ENCODE measurements at regions not wholly inside any gene's neighbourhood (a gene's known extent, or its start where the extent isn't known, plus 50 kb on each side); places are given as distances from the start of the nearest gene placed in this dataset.
"Not testable (repeated sequence)": the region's sequence is repeated elsewhere in the genome, so short reads cannot be mapped to it uniquely, and the experiment has no call there.

DNA sequence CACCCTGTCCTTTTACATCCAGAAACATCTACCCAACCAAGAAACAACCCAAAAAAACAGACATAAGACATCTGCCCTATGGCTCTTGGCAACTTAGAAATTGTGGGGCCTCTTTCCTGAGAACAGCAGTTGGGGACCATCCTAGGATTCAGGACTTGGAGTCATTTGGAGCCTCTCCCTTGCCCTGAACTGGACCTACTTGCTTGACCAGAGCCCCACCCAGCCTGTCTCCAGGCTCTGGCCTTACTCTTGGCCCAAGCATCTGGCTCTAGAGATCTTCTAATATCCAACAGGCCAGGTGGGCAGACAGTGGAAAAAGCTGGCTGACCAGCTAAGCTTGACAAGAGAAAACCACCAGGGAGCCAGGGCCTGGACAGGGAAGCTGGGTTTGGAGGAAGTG lies 99.1 kb upstream of the C2CD4B start:
- in situ Hi-C loops (cut with MboI; ENCODE audit: low pct_unique_long_range_greater_than_20kb, low sequenced_read_pairs) = no loop called here
- no peak for DNase-seq

DNA sequence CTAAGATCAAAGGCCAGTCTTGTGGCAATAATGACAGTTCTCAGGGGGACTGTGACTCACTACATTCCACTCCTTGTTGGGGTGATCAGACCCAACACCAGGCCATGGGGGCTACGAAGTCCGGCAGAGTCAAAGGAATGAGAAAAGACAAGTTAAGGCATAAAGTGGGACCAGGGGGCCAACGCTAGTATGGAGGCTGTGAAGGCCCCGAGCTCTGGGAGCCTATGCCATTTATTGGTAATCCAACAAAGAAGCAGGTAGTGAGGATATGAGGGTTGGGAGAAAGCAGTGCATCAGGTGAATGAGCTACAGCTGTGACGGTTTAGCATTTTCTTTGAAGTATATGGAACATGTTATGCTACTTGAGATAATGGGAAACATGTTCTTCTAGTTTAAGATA lies 104.4 kb upstream of the C2CD4B start:
- in situ Hi-C loops (cut with MboI; ENCODE audit: low pct_unique_long_range_greater_than_20kb, low sequenced_read_pairs) = no loop called here
- DNase-seq = no peak

DNA sequence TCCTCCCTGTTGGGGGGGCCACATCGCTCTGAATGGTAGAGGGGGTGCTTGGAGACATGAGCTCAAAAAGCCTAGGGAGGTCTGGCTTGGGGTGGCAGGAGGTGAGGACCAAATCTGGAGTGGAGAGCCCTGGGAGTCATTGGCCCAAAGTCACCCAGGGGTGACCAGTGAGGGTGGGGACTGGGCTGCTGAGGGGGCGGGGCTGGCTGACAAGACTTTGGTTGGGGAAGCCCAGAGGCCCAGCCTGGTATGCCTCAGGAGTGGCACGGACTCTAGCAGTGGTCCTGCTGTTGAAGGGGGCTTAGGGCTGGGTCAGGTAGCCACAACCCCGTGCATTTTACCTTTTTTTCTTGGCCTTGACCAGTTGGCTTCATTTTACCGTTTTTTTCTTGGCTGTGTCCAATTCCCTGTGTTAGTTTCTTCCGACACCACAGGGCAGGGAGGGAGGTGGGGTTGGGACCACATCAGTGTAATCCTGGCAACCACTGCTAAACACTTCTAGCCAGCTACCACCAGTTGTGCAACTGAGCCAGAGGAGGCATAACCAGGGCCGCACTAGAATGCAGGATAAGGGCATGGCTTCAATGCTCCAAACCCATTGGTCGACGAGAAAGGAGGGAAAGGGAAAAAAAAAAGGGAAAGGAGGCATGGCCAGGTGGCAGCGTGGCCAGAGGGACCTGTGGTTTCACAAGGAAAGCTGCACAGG lies 105.3 kb upstream of the C2CD4B start:
- DNase-seq = no peak
- in situ Hi-C loops (cut with MboI; ENCODE audit: low pct_unique_long_range_greater_than_20kb, low sequenced_read_pairs) = no loop called here

DNA sequence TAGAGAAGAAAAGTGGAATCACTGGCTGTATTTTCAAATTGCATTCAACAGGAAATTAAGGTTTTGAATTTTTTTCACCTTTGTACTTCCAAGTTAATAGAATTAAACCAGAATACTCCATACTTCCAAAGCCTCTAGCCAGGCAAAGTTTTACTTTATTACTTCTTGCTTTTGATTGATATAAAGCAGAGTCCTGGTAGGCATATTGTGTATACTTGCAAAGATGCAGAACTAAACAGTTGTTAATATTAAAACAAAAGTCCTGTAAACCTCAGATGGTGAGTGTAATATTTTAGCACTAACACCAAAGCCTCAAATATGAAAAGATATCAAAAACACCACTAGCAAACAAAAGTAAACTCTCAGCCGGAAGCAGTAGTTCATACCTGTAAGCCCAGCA lies 107.2 kb upstream of the C2CD4B start:
- DNase-seq = no peak
- in situ Hi-C loops (cut with MboI; ENCODE audit: low pct_unique_long_range_greater_than_20kb, low sequenced_read_pairs) = no loop called here

DNA sequence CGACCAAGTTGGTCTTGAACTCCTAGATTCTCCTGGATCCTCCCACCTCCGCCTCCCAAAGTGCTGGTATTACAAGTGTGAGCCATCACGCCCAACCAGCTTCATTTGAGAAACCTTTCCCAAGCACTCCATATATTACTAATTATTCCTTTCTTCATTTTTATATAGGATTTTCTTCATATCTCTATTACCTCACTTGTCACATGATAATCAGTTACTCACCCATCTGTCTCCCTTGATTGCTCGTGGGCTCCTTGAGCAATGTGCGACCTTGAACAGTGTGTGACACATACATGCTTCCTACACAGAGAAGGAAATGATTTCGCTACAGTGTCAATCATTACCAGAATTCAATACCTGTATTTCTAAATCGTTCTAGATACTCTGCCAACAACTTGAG lies 110.7 kb upstream of the C2CD4B start:
- no peak for DNase-seq
- in situ Hi-C loops (cut with MboI; ENCODE audit: low pct_unique_long_range_greater_than_20kb, low sequenced_read_pairs) = no loop called here

DNA sequence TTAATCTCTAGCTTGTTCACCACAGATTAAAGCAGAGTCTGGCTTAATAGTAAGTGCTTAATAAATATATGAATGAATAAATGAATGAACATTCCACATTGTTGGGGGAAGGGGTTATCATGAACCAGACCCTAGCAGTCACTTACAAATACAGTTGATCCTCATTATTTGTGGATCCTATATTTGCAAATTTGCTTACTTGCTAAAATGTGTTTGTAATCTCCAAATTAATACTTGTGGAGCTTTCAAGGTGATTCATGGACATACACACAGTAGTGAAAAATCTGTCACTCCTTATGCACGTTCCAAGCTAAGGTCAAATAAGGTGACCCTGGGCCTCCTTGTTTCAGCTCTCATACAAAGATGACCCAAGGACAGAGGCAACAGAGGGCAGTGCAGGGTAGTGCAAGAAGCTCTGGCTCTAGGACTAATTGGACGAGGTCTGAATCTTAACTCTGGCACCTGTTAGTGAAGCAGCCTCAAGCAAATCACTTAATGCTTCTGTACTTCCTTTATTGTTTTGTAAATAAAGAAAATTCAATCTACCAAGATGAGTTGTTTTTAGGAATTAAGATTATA lies 112.8 kb upstream of the C2CD4B start:
- in situ Hi-C loops (cut with MboI; ENCODE audit: low pct_unique_long_range_greater_than_20kb, low sequenced_read_pairs) = no loop called here
- no peak for DNase-seq

DNA sequence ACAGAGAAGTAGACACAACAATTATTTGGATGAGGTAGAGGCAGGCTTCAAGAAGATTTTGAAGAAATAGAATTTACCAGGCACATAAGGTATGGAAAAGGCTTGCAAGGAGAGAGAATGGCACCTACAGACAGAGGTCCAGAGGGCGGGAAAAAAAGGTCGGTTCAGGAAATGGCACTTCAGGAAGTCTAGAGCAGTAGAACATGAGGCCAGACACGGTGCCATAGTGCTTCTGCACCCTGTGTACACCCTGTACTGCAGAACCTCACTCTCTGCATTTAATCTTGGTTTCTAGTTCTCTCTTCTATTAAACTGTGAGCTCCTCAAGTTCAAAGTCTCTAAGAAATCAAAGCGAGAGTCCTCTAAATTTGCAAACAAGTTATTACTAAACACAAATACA lies 113.4 kb upstream of the C2CD4B start:
- DNase-seq = no peak
- in situ Hi-C loops (cut with MboI; ENCODE audit: low pct_unique_long_range_greater_than_20kb, low sequenced_read_pairs) = no loop called here

DNA sequence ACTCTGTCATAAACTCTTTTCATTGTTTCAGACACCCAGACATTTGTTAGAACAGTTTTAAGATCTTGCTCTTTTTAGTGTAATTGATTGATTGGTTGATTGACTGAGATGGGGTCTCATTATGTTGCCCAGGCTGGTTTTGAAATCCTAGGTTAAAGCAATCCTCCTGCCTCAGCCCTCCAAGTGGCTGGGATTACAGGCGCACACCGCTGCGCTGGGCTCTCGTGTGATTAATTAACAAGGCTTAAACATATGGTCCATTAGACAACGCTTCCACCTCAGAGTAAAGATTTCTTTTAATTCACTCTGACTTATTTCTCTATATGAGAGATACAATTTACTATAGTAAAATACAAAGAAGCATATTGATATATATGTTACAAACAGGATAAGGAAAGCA lies 114.0 kb upstream of the C2CD4B start:
- DNase-seq = no peak
- in situ Hi-C loops (cut with MboI; ENCODE audit: low pct_unique_long_range_greater_than_20kb, low sequenced_read_pairs) = no loop called here

DNA sequence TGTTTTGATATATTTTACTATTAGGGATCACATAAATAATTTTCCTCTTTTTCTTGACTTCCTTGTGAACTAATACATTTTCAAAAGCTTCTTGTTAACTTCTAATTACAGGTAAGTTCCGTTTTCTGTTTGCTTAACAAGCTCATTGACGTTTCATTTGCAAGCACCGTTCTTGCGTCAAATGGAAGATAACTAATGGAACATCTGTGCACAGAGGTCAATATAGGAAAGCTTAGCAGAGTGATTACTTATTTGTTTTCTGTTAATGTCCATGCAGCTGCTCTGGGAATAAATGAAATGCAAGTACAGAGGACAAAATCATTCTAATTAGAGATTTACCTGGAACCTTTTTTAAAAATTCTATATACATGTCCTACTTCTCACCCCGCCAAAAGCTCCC lies 115.5 kb upstream of the C2CD4B start:
- no peak for DNase-seq
- in situ Hi-C loops (cut with MboI; ENCODE audit: low pct_unique_long_range_greater_than_20kb, low sequenced_read_pairs) = no loop called here

DNA sequence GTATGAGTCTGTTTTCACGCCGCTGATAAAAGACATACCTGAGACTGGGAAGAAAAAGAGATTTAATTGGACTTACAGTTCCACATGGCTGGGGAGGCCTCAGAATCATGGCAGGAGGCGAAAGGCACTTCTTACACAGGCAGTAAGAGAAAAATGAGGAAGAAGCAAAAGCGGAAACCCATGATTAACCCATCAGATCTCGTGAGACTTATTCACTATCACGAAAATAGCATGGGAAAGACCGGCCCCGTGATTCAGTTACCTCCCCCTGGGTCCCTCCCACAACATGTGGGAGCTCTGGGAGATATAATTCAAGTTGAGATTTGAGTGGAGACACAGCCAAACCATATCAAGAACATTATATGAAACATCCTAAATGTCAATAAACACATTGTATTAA lies 116.7 kb upstream of the C2CD4B start:
- peak; percentile 64 for DNase-seq
- in situ Hi-C loops (cut with MboI; ENCODE audit: low pct_unique_long_range_greater_than_20kb, low sequenced_read_pairs) = not testable (repeated sequence)

DNA sequence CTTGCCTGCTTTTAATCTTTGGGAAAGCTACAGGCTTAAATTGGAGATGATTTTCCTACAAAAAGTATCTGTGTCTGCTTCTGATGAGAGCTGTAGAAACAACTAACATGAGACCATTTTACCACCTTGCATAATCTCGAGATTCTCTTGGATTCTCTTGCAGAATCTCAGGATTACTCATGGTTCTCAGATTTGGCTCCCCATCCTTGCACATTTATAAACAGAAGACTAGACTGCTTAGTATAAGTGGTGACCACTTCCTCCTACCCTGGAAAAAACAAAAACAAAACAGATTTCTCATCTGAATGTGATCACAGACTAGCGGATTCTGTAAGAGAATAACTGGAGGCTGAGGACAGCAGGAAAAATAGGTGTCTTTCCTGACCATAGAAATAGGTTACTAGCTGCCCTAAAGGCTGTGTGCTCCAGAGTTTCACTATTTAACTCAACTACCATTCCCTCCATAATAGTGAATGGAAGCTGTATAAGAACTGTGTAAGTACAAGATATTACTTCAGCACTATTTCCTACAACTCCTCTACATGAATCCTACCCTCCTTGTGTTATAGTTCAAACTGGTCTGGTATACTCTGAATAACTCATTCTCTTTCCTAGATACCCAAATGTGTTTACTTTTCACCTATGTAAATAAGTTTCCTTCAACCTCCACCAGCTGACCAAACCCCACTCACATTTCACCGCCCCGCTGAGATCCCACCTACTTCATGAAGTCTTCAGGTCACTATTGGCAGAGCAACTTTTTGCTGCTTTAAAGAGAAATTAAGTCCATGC lies 122.2 kb upstream of the C2CD4B start:
- DNase-seq = no peak
- in situ Hi-C loops (cut with MboI; ENCODE audit: low pct_unique_long_range_greater_than_20kb, low sequenced_read_pairs) = no loop called here

DNA sequence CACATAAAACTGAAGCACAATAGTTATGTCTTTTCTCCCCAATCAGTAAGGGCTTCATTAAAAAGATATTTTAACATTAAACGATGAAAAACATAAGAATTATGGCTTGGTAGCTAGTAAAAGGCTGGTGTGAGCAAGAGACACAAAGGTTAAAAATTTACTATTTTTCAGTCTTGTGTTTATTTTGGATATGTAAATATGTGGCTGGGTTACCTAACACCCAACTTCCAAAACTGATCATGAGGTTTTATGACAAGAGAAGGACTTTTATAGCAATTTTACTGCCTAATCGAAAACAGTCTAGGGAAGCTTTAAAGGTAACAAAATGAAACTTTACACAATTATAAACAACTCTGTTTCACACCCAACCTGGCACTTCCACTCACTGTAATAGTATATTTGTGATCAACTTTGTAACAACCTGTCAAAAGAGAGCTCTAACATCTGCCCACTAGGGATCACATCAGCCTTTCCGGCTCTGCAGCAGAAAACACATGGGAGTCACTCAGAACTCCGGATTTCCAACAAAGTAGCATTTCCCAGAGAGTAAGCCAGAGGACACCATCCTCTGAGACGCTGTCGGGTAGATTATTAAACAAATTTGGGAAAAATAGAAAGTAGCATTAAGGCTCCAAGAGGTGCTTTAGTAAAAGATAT lies 123.4 kb upstream of the C2CD4B start:
- no peak for DNase-seq

DNA sequence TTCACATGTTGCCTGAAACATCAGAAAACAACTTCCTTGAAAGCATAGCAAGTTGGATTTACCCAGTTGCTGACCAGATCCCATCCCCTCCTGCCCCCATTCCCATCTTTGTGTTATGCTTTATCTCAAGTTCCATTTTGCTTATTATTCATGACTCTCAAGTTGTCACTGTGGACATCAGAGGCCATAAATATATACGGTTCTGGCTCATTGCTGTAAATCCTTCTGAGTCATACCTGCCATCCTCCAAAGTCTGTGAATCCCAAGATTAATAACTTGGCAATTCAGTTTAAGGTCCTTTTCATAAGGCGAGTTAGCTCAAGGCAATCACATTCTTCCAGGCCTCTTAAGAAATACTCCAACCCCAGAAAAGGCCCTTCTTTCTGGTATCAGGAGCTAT lies 126.2 kb upstream of the C2CD4B start:
- no peak for DNase-seq
- in situ Hi-C loops (cut with MboI; ENCODE audit: low pct_unique_long_range_greater_than_20kb, low sequenced_read_pairs) = no loop called here

More for the DNA sequence above, 123.4 kb upstream of the C2CD4B start:
- in situ Hi-C loops (cut with MboI; ENCODE audit: low pct_unique_long_range_greater_than_20kb, low sequenced_read_pairs) = no loop called here

DNA sequence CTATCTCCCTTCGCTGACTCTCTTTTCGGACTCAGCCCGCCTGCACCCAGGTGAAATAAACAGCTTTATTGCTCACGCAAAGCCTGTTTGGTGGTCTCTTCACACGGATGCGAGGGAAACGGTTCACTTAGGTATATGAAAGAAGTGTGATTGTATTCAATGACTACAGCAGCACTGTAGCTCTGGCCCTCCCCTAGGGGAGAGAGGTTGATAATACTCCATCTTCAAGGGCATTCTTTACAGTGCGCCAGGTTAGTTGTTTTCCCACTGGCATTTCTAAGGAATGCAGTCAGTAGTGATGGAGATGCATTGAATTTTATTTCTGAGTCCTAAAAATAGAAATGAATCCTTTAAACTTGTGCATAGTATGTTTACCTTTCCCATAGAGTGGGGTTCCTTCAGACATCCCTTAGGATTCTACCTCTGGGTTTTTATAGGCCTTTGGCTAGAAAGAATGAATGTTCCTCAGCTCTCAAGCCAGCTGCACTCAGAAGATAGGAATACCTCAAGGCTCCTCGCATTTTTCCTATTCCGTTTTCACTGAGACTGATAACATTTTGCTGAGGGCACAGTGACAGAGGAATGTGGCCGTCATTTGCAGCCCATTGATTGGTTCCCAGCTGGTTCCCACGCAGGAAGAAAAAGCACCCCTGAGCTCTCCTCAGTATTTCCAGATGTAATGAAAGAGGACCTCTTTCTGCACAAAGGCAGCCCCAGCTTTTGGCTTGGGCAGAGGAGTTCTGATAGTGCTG lies 131.8 kb upstream of the C2CD4B start:
- in situ Hi-C loops (cut with MboI; ENCODE audit: low pct_unique_long_range_greater_than_20kb, low sequenced_read_pairs) = no loop called here
- no peak for DNase-seq

DNA sequence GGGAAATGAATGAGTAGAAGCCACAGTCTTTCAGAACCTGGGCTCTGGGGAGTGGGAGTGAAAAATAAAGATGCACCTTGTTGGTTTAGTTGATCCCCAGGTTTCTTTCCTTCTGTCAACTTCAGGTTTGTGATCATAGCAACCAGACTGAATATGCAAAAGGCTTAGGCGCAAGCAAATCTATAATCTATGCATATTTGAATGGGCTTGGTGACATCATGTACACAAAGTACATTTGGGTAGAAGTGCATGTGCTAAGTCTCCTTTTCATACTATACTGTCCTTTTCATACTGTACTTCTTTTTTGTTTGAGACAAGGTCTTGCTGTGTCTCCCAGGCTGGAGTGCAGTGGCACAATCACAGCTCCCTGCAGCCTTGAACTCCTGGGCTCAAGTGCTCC lies 132.4 kb upstream of the C2CD4B start:
- in situ Hi-C loops (cut with MboI; ENCODE audit: low pct_unique_long_range_greater_than_20kb, low sequenced_read_pairs) = no loop called here
- no peak for DNase-seq

DNA sequence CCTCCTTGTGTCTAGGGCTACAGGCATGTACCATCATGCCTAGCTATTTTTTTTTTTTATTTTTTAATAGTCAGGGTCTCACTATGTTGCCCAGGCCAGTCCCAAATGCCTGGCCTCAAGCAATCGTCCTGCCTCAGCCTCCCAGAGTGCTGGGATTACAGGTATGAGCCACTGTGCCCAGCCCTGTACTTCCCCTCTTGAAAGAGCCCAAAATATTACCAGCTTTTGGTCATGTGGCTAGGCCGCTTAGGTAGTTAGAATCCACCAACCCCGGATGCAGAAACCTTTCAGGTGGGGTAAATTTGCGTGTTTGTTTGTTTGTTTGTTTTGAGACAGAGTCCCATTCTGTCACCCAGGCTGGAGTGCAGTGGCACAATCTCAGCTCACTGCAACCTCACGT lies 132.8 kb upstream of the C2CD4B start:
- in situ Hi-C loops (cut with MboI; ENCODE audit: low pct_unique_long_range_greater_than_20kb, low sequenced_read_pairs) = no loop called here
- no peak for DNase-seq

DNA sequence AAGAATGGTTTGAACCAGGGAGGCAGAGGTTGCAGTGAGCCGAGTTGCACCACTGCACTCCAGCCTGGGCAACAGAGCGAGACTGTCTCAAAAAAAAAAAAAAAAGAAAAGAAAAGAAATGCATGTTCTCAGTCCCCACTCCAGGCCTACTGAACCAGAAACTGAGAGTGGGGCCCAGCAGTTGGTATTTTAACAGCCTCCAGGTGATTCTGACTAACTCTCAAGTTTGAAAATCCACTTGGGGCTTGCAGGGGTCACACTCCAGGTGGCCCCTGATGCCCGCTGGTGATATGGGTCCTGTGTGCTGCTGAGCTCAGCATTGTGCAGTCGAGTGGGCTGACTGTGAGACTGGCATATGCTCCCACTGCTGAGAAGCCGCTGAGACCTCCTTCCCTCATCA lies 133.7 kb upstream of the C2CD4B start:
- DNase-seq = no peak
- in situ Hi-C loops (cut with MboI; ENCODE audit: low pct_unique_long_range_greater_than_20kb, low sequenced_read_pairs) = no loop called here

DNA sequence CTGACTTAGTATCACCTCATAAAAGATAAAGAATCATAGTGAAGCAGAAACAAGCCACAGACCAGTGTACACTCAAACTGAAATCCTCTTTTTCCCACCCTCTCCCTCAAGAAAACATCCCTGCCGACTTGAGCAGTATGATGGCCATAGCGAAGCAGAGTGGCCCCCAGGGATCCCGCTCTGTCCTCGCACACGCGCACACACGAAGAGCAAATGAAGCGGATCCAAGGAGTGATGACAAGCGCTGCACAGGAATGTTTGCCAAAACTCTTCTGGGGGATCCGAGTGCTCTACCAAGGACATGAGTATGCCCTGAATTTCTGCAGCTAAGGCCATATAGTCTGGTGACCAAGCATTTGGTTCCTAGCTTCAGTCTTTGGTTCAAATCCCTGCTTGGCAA lies 134.5 kb upstream of the C2CD4B start:
- no peak for DNase-seq
- in situ Hi-C loops (cut with MboI; ENCODE audit: low pct_unique_long_range_greater_than_20kb, low sequenced_read_pairs) = no loop called here

DNA sequence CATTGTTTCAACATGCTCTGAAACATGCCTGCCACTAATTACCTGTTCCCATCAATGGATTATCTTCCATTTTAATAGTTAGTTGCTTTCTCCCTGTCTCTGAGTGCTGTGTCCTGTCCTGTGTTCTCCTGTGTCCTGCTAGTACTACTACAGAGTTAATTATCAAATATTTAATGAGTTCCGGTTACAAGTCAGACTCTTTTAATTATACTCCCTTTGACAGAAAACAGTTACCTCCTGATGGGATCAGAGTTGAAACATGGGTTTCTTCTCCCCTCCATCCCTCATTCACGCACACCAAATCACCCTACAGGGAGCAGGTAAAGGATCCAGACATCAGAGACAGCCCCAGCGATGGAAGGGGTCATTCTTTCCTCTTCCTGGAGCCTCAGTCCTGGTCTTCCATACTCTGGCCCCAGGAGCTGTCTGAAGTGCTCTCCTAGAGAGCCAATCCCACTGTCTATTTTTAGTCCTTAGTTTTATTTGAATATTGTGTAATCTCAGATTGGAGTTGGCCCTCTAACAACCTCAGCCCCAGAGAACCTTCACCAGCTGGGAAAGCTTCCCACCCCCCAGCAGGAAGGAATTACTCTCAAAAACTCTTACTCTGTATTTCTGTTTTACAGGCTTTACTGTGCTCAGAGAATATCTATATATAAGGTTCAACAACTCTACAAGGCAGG lies 137.0 kb upstream of the C2CD4B start:
- in situ Hi-C loops (cut with MboI; ENCODE audit: low pct_unique_long_range_greater_than_20kb, low sequenced_read_pairs) = no loop called here
- no peak for DNase-seq

Data from KBM-7 (cell line).